Upper lobe of left lung (tissue), 6 donors: ENCODE measurements at regions not wholly inside any gene's neighbourhood (a gene's known extent, or its start where the extent isn't known, plus 50 kb on each side); places are given as distances from the start of the nearest gene placed in this dataset.

Experiments used
- ATAC-seq, 2 donors: fragments of 200-7000 bp; cut with Tn5 transposase; one replicate each; pipeline ENCODE4 v1.9.1; 2022; ENCODE audit warnings: mild to moderate bottlenecking in 2 of 2, moderate library complexity in 2 of 2; ENCODE audit not compliant: low FRiP score in 2 of 2
- DNase-seq, 2 donors: peaks; one replicate each; pipeline ENCODE4 v3.0.0-alpha.2; 2019 to 2020
- H3K27ac ChIP-seq, 4 donors: fragments of 200-600 bp; sonication (generic); one replicate each; pipeline ENCODE4 v1.5.1; 2016 to 2019
- H3K27me3 ChIP-seq, 4 donors: fragments of 200-600 bp; sonication (generic); one replicate each; pipeline ENCODE4 v1.5.1; 2017 to 2019
- H3K36me3 ChIP-seq, 4 donors: fragments of 200-600 bp; sonication (generic); one replicate each; pipeline ENCODE4 v1.5.1; 2016 to 2019
- H3K4me1 ChIP-seq, 4 donors: fragments of 200-600 bp; sonication (generic); one replicate each; pipeline ENCODE4 v1.5.1; 2018 to 2019
- H3K4me3 ChIP-seq, 4 donors: fragments of 200-600 bp; sonication (generic); one replicate each; pipeline ENCODE4 v1.5.1; 2017 to 2019; ENCODE audit warnings: mild to moderate bottlenecking in 2 of 4, moderate library complexity in 1 of 4
- H3K9me3 ChIP-seq, 4 donors: fragments of 200-600 bp; sonication (generic); one replicate each; pipeline ENCODE4 v1.5.1; 2018 to 2019
- EP300 ChIP-seq, 4 donors: sonication (generic); formaldehyde crosslinking; IDR thresholded peaks; one replicate each; pipeline ENCODE4 v1.5.1; 2017; ENCODE audit warnings: antibody characterized with exemption in 4 of 4, control low read depth in 2 of 4
- POLR2A ChIP-seq, 4 donors: fragments of 450-650 bp; IDR thresholded peaks; one replicate each; pipeline ENCODE4 v1.5.1; 2016 to 2017; ENCODE audit warnings: antibody characterized with exemption in 4 of 4, mild to moderate bottlenecking in 2 of 4
- POLR2AphosphoS5 ChIP-seq, 2 donors: sonication (generic); formaldehyde crosslinking; IDR thresholded peaks; one replicate each; pipeline ENCODE4 v1.5.1; 2017; ENCODE audit warnings: antibody characterized with exemption in 2 of 2
- WGBS, 2 donors: methylation state at CpG; one replicate each; pipeline ENCODE4 v1.1.5; 2017 to 2018; 5-methylcytosine and 5-hydroxymethylcytosine counted together
- TF ChIP-seq, protein P1 (sequence below), 6 experiments: fragments of 450-650 bp in 4 of 6; fragments of 200-600 bp in 2 of 6; sonication (generic) in 2 of 6; IDR thresholded peaks; one replicate each; pipeline ENCODE4 v1.5.1; 2016 to 2019; ENCODE audit warnings: antibody characterized with exemption in 6 of 6
- donor health status: DM: no; HTN: no; CAD: no; lungs with moderate emphysema.
- donor health status: DM: no; HTN: yes; CAD: no; lungs with severe emphysema.

DNA sequence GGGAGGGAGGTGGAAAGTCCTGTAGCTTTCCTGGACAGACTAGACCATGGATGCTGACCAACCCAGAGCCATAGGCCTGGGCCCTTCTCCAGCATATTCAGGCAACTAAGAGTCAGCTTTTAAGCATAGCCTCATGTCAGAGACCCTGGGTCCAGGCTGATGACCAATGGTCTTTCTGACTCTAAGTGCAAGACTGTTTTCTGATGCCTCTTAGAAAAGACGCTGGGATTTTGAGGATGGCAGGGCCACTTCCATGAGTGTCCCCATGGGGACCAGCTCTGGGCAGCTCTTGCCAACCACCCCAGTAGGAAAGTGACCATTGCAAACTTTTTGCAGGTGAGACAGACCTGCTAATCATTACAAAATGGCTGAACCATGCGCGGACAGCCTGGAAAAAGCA is 135.6 kb upstream of the KL start:
- H3K9me3 ChIP-seq: no peaks in the 10 kb centered on the region
- no peak overlapping the region for H3K4me3 ChIP-seq
- TF ChIP-seq EP300 (IDR thresholded peaks at IDR 0.05): no peak
- 91 to 100% methylated on average over 3 of the region's 3 CpGs for WGBS, 2 donors
- H3K27me3 ChIP-seq: no peaks in the 10 kb centered on the region
- H3K36me3 ChIP-seq: no peaks in the 10 kb centered on the region
- H3K4me1 ChIP-seq: no peaks in the 10 kb centered on the region
- no peak overlapping the region for H3K27ac ChIP-seq
- ATAC-seq: no peak
- DNase-seq: no peak

DNA sequence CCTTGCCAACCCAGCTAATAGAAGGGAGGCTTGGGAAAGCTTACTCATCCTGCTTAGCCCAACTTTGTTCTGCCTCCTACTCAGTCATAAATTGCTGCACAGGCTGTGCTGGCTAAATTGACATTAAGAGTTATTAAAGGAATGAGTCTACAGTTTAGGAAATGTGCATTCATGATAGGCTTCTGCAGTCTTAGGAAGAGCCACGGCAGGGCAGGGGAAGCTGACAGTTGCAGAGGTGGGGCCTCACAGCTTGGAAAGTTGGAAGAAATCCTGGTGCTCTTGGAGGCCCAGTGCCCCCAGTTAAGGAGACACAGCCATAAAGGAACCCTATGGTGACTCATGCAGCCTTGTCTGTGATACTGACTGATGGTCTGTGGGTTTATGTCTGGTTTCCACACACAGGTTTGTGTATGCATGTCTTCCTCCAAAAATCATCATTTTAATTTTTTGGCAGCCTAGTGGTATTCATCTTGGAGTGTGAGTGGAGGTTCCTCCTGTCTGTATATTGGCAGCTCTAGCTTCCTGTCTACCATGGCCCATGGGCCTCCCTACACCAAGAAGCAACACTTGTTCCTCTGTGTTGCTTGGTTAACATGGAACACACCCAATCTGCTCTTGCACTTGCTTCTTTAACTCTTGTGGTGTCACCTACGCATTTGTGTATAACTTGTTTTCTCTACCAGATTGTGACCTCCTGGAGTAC is 135.0 kb upstream of the KL start:
- H3K9me3 ChIP-seq: no peaks in the 10 kb centered on the region
- ATAC-seq (peak; percentile 47 to 85), DNase-seq (no peak)
- H3K36me3 ChIP-seq: no peaks in the 10 kb centered on the region
- H3K27ac ChIP-seq: no peak overlapping the region
- H3K4me3 ChIP-seq: no peak overlapping the region
- no peaks in the 10 kb centered on the region for H3K4me1 ChIP-seq
- no peak for TF ChIP-seq POLR2A (IDR thresholded peaks at IDR 0.05)
- TF ChIP-seq EP300 (IDR thresholded peaks at IDR 0.05): no peak
- TF ChIP-seq, protein P1, sequence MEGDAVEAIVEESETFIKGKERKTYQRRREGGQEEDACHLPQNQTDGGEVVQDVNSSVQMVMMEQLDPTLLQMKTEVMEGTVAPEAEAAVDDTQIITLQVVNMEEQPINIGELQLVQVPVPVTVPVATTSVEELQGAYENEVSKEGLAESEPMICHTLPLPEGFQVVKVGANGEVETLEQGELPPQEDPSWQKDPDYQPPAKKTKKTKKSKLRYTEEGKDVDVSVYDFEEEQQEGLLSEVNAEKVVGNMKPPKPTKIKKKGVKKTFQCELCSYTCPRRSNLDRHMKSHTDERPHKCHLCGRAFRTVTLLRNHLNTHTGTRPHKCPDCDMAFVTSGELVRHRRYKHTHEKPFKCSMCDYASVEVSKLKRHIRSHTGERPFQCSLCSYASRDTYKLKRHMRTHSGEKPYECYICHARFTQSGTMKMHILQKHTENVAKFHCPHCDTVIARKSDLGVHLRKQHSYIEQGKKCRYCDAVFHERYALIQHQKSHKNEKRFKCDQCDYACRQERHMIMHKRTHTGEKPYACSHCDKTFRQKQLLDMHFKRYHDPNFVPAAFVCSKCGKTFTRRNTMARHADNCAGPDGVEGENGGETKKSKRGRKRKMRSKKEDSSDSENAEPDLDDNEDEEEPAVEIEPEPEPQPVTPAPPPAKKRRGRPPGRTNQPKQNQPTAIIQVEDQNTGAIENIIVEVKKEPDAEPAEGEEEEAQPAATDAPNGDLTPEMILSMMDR (IDR thresholded peaks at IDR 0.05): no peak
- no peak for TF ChIP-seq POLR2AphosphoS5 (IDR thresholded peaks at IDR 0.05)
- 39 to 57% methylated on average over 2 of the region's 2 CpGs for WGBS, 2 donors
- no peaks in the 10 kb centered on the region for H3K27me3 ChIP-seq

DNA sequence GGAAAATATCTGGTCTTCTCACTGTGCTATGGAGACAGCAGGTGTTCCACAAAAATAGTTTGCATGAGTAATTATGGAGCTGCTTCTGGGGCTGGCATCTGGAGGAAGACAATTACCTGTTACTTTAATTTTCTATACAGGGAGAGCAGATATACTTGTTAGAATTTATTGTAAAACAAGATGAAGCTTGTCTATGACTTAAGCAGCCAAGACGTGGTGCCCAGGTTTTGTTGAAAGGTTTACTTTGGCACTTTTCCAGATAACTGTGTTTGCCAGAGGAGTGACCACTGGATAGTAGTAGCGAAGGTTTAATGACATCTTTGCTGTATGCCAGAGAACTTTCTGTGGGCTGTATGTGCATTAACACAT is 134.5 kb upstream of the KL start:
- H3K27me3 ChIP-seq: no peaks in the 10 kb centered on the region
- H3K27ac ChIP-seq: no peak overlapping the region
- no peak for ATAC-seq
- WGBS, 2 donors: 39 to 48% methylated on average over 2 of the region's 2 CpGs
- no peaks in the 10 kb centered on the region for H3K4me1 ChIP-seq
- no peaks in the 10 kb centered on the region for H3K36me3 ChIP-seq
- TF ChIP-seq POLR2AphosphoS5 (IDR thresholded peaks at IDR 0.05) (no peak), EP300 (IDR thresholded peaks at IDR 0.05) (no peak), POLR2A (IDR thresholded peaks at IDR 0.05) (no peak)
- TF ChIP-seq, protein P1 (IDR thresholded peaks at IDR 0.05): no peak
- DNase-seq: no peak
- peaks cover 0 to 1% (median under 1%) of the 10 kb centered on the region in 4 donors for H3K9me3 ChIP-seq
- H3K4me3 ChIP-seq: no peak overlapping the region

DNA sequence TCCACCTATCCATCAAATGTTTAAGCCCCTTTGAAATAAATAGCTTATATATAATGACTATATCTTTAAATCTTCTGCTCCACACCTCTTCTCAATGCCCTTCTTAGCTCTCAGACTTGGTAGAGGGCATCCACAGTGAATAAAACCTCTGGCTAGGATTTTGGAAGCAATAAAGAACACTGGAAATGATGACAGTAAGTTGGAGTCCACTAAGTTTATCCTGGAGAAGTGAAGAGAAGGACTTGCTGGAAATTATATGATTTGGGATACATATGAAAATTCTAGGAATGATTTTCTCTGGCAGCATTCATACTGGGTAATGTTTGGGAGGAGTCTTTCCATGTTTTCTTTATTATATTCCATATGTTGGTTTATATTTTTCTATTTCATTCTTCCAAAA is 133.5 kb upstream of the KL start:
- no peaks in the 10 kb centered on the region for H3K4me1 ChIP-seq
- ATAC-seq (no peak), DNase-seq (no peak)
- no peak overlapping the region for H3K4me3 ChIP-seq
- H3K9me3 ChIP-seq: peaks cover 0 to 10% (median 6%) of the 10 kb centered on the region in 4 donors
- TF ChIP-seq, protein P1 (IDR thresholded peaks at IDR 0.05): no peak
- TF ChIP-seq POLR2AphosphoS5 (IDR thresholded peaks at IDR 0.05) (no peak), POLR2A (IDR thresholded peaks at IDR 0.05) (no peak), EP300 (IDR thresholded peaks at IDR 0.05) (no peak)
- H3K36me3 ChIP-seq: no peaks in the 10 kb centered on the region
- no peak overlapping the region for H3K27ac ChIP-seq
- no peaks in the 10 kb centered on the region for H3K27me3 ChIP-seq

DNA sequence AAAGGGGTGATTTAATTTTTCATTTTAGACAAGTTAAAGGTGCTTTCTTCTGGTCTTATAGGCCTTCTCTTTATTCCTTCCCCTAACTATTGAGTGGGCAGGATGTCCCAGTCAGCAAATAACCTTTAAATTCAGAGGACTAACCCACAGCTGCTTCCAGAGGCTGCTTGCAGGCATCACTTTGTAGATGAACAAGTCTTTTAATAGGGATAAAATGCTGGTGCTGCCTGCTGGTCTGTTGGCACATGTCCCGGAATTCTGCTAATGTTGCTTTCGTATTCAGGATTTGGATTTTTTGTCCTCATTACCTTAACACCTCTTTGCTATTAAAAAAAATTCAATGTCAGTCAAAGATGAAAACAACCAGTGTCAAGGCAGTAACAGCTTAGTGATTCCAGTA is 132.7 kb upstream of the KL start:
- ATAC-seq (no peak), DNase-seq (no peak)
- Histone ChIP-seq H3K27me3 (no peaks in the 10 kb centered on the region), H3K9me3 (peaks cover 0 to 15% (median 11%) of the 10 kb centered on the region in 4 donors), H3K36me3 (no peaks in the 10 kb centered on the region), H3K4me3 (no peak overlapping the region), H3K27ac (no peak overlapping the region), H3K4me1 (no peaks in the 10 kb centered on the region)
- 41 to 45% methylated on average over 2 of the region's 2 CpGs for WGBS, 2 donors
- TF ChIP-seq, protein P1 (IDR thresholded peaks at IDR 0.05): no peak
